OCI-LY3 (cell line): ENCODE measurements at regions not wholly inside any gene's neighbourhood (a gene's known extent, or its start where the extent isn't known, plus 50 kb on each side); places are given as distances from the start of the nearest gene placed in this dataset.

ENCODE experiments used
- H2AFZ ChIP-seq: fragments of 200-600, 300-600 bp; shearing (Covaris generic); 2 replicates; pipeline ENCODE4 v1.6.0; 2014; ENCODE audit warnings: antibody characterized with exemption, low read depth, low read length
- H3K27ac ChIP-seq: fragments of 200-600, 300-600 bp; sonication (generic); 2 replicates; pipeline ENCODE4 v1.5.1; 2014; ENCODE audit warnings: mild to moderate bottlenecking, low read length, moderate library complexity, mixed read lengths
- H3K27me3 ChIP-seq: fragments of 200-600, 300-600 bp; sonication (generic); 2 replicates; pipeline ENCODE4 v1.6.1; 2014; ENCODE audit warnings: low read depth, low read length, mixed read lengths
- H3K36me3 ChIP-seq: fragments of 200-600, 300-600 bp; sonication (generic); replicated peaks from 2 replicates; pipeline ENCODE3; 2014; ENCODE audit warnings: low read depth, low read length, mixed read lengths
- H3K4me1 ChIP-seq: fragments of 300-600, 200-600 bp; sonication (generic); 2 replicates; pipeline ENCODE4 v1.6.1; 2014; ENCODE audit warnings: low read length, mixed read lengths
- H3K4me2 ChIP-seq: fragments of 200-600, 300-600 bp; sonication (generic); 2 replicates; pipeline ENCODE4 v1.6.1; 2014; ENCODE audit warnings: low read length, mixed read lengths
- H3K4me3 ChIP-seq: fragments of 300-600, 200-600 bp; sonication (generic); 2 replicates; pipeline ENCODE4 v1.5.1; 2014; ENCODE audit warnings: antibody characterized with exemption, mild to moderate bottlenecking, low read length, moderate library complexity
- H3K79me2 ChIP-seq: fragments of 300-600, 200-600 bp; shearing (Covaris generic); 2 replicates; pipeline ENCODE4 v1.6.1; 2014; ENCODE audit warnings: mild to moderate bottlenecking, low read length, mixed read lengths
- H3K9ac ChIP-seq: fragments of 300-600, 200-600 bp; shearing (Covaris generic); 2 replicates; pipeline ENCODE4 v1.6.0; 2014; ENCODE audit warnings: mild to moderate bottlenecking, low read length, moderate library complexity
- H3K9me3 ChIP-seq: fragments of 200-600, 300-600 bp; shearing (Covaris generic); 2 replicates; pipeline ENCODE4 v1.6.1; 2014; ENCODE audit warnings: low read length, mixed read lengths; ENCODE audit not compliant: insufficient read depth
- H4K20me1 ChIP-seq: fragments of 200-600, 300-600 bp; sonication (generic); 2 replicates; pipeline ENCODE4 v1.6.1; 2016; ENCODE audit warnings: low read length, mixed read lengths; ENCODE audit not compliant: insufficient read depth
- EZH2phosphoT487 ChIP-seq: fragments of 200-600 bp; shearing (Covaris generic); IDR thresholded peaks from 2 replicates; pipeline ENCODE4 v1.6.1; 2018; ENCODE audit warnings: antibody characterized with exemption, mixed run types, low read depth
- TF ChIP-seq, protein P1 (sequence below): fragments of 200-600, 300-600 bp; sonication (generic); IDR thresholded peaks from 2 replicates; pipeline ENCODE4 v1.5.1; 2014; ENCODE audit warnings: antibody characterized with exemption, low read length, low read depth

- no peaks in the 10 kb centered on the region for H4K20me1 ChIP-seq
- no peak overlapping the region for H3K4me3 ChIP-seq
- 0 out of 2 replicates have a peak, but pooled peaks cover 4% of the 10 kb centered on the region for H3K27me3 ChIP-seq
- no peak overlapping the region for H3K4me2 ChIP-seq
- no peaks in the 10 kb centered on the region for H3K79me2 ChIP-seq
- no peak overlapping the region for H3K27ac ChIP-seq
- H3K4me1 ChIP-seq, result no peaks in the 10 kb centered on the region
- no peaks in the 10 kb centered on the region for H3K36me3 ChIP-seq
- TF ChIP-seq, protein P1, sequence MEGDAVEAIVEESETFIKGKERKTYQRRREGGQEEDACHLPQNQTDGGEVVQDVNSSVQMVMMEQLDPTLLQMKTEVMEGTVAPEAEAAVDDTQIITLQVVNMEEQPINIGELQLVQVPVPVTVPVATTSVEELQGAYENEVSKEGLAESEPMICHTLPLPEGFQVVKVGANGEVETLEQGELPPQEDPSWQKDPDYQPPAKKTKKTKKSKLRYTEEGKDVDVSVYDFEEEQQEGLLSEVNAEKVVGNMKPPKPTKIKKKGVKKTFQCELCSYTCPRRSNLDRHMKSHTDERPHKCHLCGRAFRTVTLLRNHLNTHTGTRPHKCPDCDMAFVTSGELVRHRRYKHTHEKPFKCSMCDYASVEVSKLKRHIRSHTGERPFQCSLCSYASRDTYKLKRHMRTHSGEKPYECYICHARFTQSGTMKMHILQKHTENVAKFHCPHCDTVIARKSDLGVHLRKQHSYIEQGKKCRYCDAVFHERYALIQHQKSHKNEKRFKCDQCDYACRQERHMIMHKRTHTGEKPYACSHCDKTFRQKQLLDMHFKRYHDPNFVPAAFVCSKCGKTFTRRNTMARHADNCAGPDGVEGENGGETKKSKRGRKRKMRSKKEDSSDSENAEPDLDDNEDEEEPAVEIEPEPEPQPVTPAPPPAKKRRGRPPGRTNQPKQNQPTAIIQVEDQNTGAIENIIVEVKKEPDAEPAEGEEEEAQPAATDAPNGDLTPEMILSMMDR, result peak; percentile 37
- TF ChIP-seq EZH2phosphoT487, result no peak
- H3K9me3 ChIP-seq, result no peaks in the 10 kb centered on the region
- no peak overlapping the region for H2AFZ ChIP-seq
- H3K9ac ChIP-seq, result no peak overlapping the region
These were observed 882.8 kb upstream of the SOX9 start for GRCh38 chr17:71237903-71238538.

DNA sequence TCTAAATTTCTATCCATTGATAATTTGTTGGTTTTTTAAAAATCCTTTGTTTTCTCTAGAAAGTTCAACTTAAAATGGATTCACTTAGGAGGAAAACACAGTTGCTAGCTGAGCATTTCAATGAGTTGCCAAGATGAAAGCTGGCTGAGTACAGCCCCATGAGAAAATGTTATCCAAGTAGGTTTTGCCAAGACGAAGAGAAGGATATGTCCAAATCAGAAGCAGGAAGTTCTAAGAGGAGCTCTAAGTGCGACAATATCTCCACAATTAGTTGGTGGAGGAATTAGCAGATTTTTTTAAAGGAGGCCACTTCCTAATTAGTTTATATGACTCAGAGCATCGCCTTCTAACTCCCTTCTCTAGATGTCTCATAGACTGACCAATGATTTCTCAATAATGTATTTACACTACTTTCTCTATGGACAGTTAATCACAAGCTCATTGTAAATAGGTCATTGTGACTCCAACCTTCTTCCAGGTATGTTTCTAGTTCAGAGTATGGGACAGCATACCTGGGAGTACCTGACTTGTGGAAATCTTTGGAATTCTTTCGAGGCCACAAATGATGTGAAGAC is 873.3 kb upstream of the SOX9 start:
- Histone ChIP-seq H3K9ac (no peak overlapping the region), H3K36me3 (no peaks in the 10 kb centered on the region), H2AFZ (no peak overlapping the region), H4K20me1 (no peaks in the 10 kb centered on the region), H3K9me3 (no peaks in the 10 kb centered on the region), H3K27me3 (no peaks in the 10 kb centered on the region), H3K4me1 (no peaks in the 10 kb centered on the region), H3K4me3 (no peak overlapping the region), H3K27ac (no peak overlapping the region), H3K79me2 (no peaks in the 10 kb centered on the region), H3K4me2 (no peak overlapping the region)
- TF ChIP-seq, protein P1, result no peak
- TF ChIP-seq EZH2phosphoT487, result no peak

- no peaks in the 10 kb centered on the region for H4K20me1 ChIP-seq
- H2AFZ ChIP-seq, result no peak overlapping the region
- H3K27ac ChIP-seq, result no peak overlapping the region
- no peaks in the 10 kb centered on the region for H3K27me3 ChIP-seq
- H3K9ac ChIP-seq, result no peak overlapping the region
- TF ChIP-seq, protein P1, result no peak
- TF ChIP-seq EZH2phosphoT487, result no peak
- no peaks in the 10 kb centered on the region for H3K9me3 ChIP-seq
- H3K4me2 ChIP-seq, result no peak overlapping the region
- H3K4me1 ChIP-seq, result no peaks in the 10 kb centered on the region
- H3K36me3 ChIP-seq, result no peaks in the 10 kb centered on the region
- H3K79me2 ChIP-seq, result no peaks in the 10 kb centered on the region
- no peak overlapping the region for H3K4me3 ChIP-seq
These were observed 869.5 kb upstream of the SOX9 start for GRCh38 chr17:71251276-71251675.

DNA sequence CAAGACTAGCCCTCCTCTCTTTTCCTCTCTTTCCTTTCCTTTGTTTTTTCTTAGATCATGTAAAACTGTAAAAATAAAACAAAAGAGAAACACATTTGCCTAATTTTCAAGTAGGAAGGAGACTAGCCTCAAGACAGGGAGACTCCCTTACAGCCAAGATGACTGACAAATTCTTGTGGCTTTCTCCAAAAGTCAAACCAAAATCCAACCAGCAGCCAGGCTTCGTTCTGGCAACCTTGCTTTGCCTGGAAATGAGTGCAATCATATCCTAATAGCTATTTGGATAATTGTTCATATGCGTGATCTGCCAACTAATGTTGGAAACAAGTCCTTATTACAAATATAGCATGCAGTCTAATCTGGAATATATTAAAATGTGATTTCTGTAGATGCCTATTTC is 868.9 kb upstream of the SOX9 start:
- no peak overlapping the region for H3K4me2 ChIP-seq
- no peaks in the 10 kb centered on the region for H3K79me2 ChIP-seq
- no peaks in the 10 kb centered on the region for H4K20me1 ChIP-seq
- H3K27ac ChIP-seq, result no peak overlapping the region
- H3K9ac ChIP-seq, result no peak overlapping the region
- TF ChIP-seq, protein P1, result no peak
- TF ChIP-seq EZH2phosphoT487, result no peak
- no peaks in the 10 kb centered on the region for H3K4me1 ChIP-seq
- no peaks in the 10 kb centered on the region for H3K36me3 ChIP-seq
- no peaks in the 10 kb centered on the region for H3K9me3 ChIP-seq
- H3K27me3 ChIP-seq, result no peaks in the 10 kb centered on the region
- no peak overlapping the region for H3K4me3 ChIP-seq
- no peak overlapping the region for H2AFZ ChIP-seq
